WTC11 (cell line): ENCODE measurements at regions not wholly inside any gene's neighbourhood (a gene's known extent, or its start where the extent isn't known, plus 50 kb on each side); places are given as distances from the start of the nearest gene placed in this dataset.

ENCODE experiments used
- ETV6 ChIP-seq: sonication (generic); formaldehyde crosslinking; IDR thresholded peaks from 2 replicates; pipeline ENCODE4 v1.8.1; 2022; ENCODE audit warnings: mild to moderate bottlenecking, missing genetic modification reagents
- NFYB ChIP-seq: sonication (generic); formaldehyde crosslinking; conservative IDR thresholded peaks from 2 replicates; pipeline ENCODE4 v1.8.0; 2022; ENCODE audit warnings: low read depth, missing genetic modification reagents
- NR2C2 ChIP-seq: sonication (generic); formaldehyde crosslinking; IDR thresholded peaks from 2 replicates; pipeline ENCODE4 v1.8.0; 2022; ENCODE audit warnings: mild to moderate bottlenecking, missing genetic modification reagents
- SP1 ChIP-seq: sonication (generic); formaldehyde crosslinking; conservative IDR thresholded peaks from 2 replicates; pipeline ENCODE4 v1.8.1; 2022; ENCODE audit warnings: missing genetic modification reagents
- ZBTB21 ChIP-seq: sonication (generic); formaldehyde crosslinking; IDR thresholded peaks from 2 replicates; pipeline ENCODE4 v1.8.1; 2023; ENCODE audit warnings: mild to moderate bottlenecking, missing genetic modification reagents, borderline replicate concordance
- TF ChIP-seq, protein P1 (sequence below): sonication (generic); formaldehyde crosslinking; IDR thresholded peaks from 2 replicates; pipeline ENCODE4 v1.8.0; 2022; ENCODE audit warnings: mild to moderate bottlenecking, missing genetic modification reagents
- TF ChIP-seq, protein P2 (sequence below): fragments of 200-600 bp; IDR thresholded peaks from 2 replicates; pipeline ENCODE4 v1.8.0; 2022; ENCODE audit warnings: antibody characterized with exemption

DNA sequence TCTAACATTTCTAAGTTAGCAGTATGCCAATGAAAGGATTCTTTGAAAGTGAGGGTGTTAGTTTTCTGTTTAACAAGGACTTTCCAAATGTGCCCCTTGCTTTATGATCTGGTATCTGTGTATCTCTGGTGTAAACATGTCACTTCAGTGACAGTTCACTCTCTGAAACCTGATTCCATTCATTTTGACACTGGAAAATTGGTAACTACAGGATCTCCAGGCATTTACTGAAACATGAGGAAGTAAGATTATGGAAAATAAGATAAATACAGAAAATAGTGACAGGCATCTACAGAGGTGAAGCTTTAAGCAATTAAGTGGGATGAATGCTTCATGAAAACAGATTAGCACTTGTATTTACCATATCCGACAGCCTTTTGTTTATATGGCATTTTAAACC lies 101.6 kb upstream of the MYO16 start:
- no peak for TF ChIP-seq NR2C2 (CRISPR knock-in tag)
- TF ChIP-seq, protein P1, sequence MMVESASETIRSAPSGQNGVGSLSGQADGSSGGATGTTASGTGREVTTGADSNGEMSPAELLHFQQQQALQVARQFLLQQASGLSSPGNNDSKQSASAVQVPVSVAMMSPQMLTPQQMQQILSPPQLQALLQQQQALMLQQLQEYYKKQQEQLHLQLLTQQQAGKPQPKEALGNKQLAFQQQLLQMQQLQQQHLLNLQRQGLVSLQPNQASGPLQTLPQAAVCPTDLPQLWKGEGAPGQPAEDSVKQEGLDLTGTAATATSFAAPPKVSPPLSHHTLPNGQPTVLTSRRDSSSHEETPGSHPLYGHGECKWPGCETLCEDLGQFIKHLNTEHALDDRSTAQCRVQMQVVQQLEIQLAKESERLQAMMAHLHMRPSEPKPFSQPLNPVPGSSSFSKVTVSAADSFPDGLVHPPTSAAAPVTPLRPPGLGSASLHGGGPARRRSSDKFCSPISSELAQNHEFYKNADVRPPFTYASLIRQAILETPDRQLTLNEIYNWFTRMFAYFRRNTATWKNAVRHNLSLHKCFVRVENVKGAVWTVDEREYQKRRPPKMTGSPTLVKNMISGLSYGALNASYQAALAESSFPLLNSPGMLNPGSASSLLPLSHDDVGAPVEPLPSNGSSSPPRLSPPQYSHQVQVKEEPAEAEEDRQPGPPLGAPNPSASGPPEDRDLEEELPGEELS (CRISPR knock-in tag): no peak
- TF ChIP-seq, protein P2, sequence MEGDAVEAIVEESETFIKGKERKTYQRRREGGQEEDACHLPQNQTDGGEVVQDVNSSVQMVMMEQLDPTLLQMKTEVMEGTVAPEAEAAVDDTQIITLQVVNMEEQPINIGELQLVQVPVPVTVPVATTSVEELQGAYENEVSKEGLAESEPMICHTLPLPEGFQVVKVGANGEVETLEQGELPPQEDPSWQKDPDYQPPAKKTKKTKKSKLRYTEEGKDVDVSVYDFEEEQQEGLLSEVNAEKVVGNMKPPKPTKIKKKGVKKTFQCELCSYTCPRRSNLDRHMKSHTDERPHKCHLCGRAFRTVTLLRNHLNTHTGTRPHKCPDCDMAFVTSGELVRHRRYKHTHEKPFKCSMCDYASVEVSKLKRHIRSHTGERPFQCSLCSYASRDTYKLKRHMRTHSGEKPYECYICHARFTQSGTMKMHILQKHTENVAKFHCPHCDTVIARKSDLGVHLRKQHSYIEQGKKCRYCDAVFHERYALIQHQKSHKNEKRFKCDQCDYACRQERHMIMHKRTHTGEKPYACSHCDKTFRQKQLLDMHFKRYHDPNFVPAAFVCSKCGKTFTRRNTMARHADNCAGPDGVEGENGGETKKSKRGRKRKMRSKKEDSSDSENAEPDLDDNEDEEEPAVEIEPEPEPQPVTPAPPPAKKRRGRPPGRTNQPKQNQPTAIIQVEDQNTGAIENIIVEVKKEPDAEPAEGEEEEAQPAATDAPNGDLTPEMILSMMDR: no peak
- TF ChIP-seq NFYB (CRISPR knock-in tag): no peak
- TF ChIP-seq SP1: no peak
- no peak for TF ChIP-seq ZBTB21 (CRISPR knock-in tag)
- TF ChIP-seq ETV6 (CRISPR knock-in tag): no peak
